ENCODE measurements at regions not wholly inside any gene's neighbourhood (a gene's known extent, or its start where the extent isn't known, plus 50 kb on each side); places are given as distances from the start of the nearest gene placed in this dataset.

- no peak for TF ChIP-seq CTCF (conservative IDR thresholded peaks at IDR 0.05 in 1 of 2, IDR thresholded peaks at IDR 0.05 in 1 of 2; ENCODE audit: extremely low read depth in 1 of 2, insufficient read depth in 1 of 2, low read depth in 1 of 2, low read length in 2 of 2)
- TF ChIP-seq EZH2 (IDR thresholded peaks at IDR 0.05; ENCODE audit: borderline replicate concordance, low read length) = no peak
These were observed 1376.3 kb upstream of the SLC10A2 start for GRCh38 chr13:104442536-104442935.

All from mammary epithelial cell (primary cell).